B cell (primary cell): ENCODE measurements at regions not wholly inside any gene's neighbourhood (a gene's known extent, or its start where the extent isn't known, plus 50 kb on each side); places are given as distances from the start of the nearest gene placed in this dataset.

Source experiments
- ATAC-seq: fragments of 200-7000 bp; cut with Tn5 transposase; one replicate; pipeline ENCODE4 v1.10.0; 2021; ENCODE audit warnings: low read depth, mild to moderate bottlenecking, moderate number of reproducible peaks, moderate library complexity
- CTCF ChIA-PET: fragments of 350-600 bp; sonication (Branson Sonifier 250); formaldehyde crosslinking; loops from one replicate; lab custom pipeline; 2021; ENCODE audit warnings: antibody characterized with exemption, inconsistent platforms; lab: Charles Lee
- POLR2A ChIA-PET: fragments of 350-600 bp; sonication (Branson Sonifier 250); formaldehyde crosslinking; loops from one replicate; lab custom pipeline; 2021; ENCODE audit warnings: antibody characterized with exemption; lab: Charles Lee
- DNase-seq: peaks from one replicate; pipeline ENCODE4 v3.0.0; 2013
- H2AFZ ChIP-seq: 2 replicates; pipeline ENCODE4 v1.6.1; 2012; ENCODE audit warnings: mild to moderate bottlenecking, low read depth, low read length; ENCODE audit not compliant: insufficient read depth, poor library complexity, severe bottlenecking
- H3K27ac ChIP-seq, 2 donors: 1 replicate in 1 of 2; 2 replicates in 1 of 2; pipeline ENCODE4 v1.5.1; 2012 to 2013; ENCODE audit warnings: low read length in 2 of 2, mild to moderate bottlenecking in 2 of 2, moderate library complexity in 1 of 2
- H3K27me3 ChIP-seq, 4 experiments: fragments of 200-600 bp in 1 of 4; sonication (generic) in 1 of 4; replicated peaks in 1 of 4; 1 replicate in 2 of 4; 2 replicates in 2 of 4; pipeline versions ENCODE4 v1.6.1 to v1.7.0; 2013 to 2016; ENCODE audit warnings: low read length in 3 of 4, mild to moderate bottlenecking in 2 of 4, mixed read lengths in 1 of 4, moderate library complexity in 1 of 4; ENCODE audit not compliant: insufficient read depth in 4 of 4, control insufficient read depth in 3 of 4; ENCODE audit errors: control extremely low read depth in 1 of 4
- H3K36me3 ChIP-seq, 2 experiments: replicated peaks in 1 of 2; 1 replicate in 1 of 2; 2 replicates in 1 of 2; pipeline versions ENCODE4 v1.6.1 to v1.7.1; 2013; ENCODE audit warnings: low read length in 1 of 2; ENCODE audit not compliant: insufficient read depth in 2 of 2, control insufficient read depth in 1 of 2; ENCODE audit errors: control extremely low read depth in 1 of 2, extremely low read depth in 1 of 2
- H3K4me1 ChIP-seq, 2 donors: fragments of 200-600 bp in 1 of 2; sonication (generic) in 1 of 2; 1 replicate in 1 of 2; 2 replicates in 1 of 2; pipeline versions ENCODE4 v1.5.1 to v1.6.1; 2013 to 2017; ENCODE audit warnings: low read length in 2 of 2; ENCODE audit not compliant: control insufficient read depth in 2 of 2, insufficient read depth in 2 of 2
- H3K4me2 ChIP-seq: replicated peaks from 2 replicates; pipeline ENCODE3; 2012; ENCODE audit warnings: mild to moderate bottlenecking, low read depth, low read length; ENCODE audit not compliant: poor library complexity, severe bottlenecking
- H3K4me3 ChIP-seq, 5 experiments: fragments of 200-600 bp in 1 of 5; sonication (generic) in 1 of 5; 1 replicate in 3 of 5; 2 replicates in 2 of 5; pipeline versions ENCODE4 v1.5.1 to v1.7.0; 2011 to 2016; ENCODE audit warnings: low read length in 4 of 5, mild to moderate bottlenecking in 4 of 5, low read depth in 2 of 5, control low read depth in 1 of 5, moderate library complexity in 1 of 5; ENCODE audit not compliant: insufficient read depth in 1 of 5; ENCODE audit errors: control extremely low read depth in 1 of 5, extremely low read depth in 1 of 5
- H3K79me2 ChIP-seq: fragments of 200-600 bp; sonication (generic); one replicate; pipeline ENCODE4 v1.6.0; 2016; ENCODE audit warnings: low read length; ENCODE audit not compliant: control insufficient read depth, insufficient read depth
- H3K9ac ChIP-seq: fragments of 200-600 bp; sonication (generic); 2 replicates; pipeline ENCODE4 v1.6.1; 2017; ENCODE audit warnings: mild to moderate bottlenecking, low read length, moderate library complexity
- H3K9me3 ChIP-seq, 3 donors: one replicate each; pipeline versions ENCODE4 v1.6.1 to v1.7.1; 2013; ENCODE audit warnings: low read length in 2 of 3; ENCODE audit not compliant: control insufficient read depth in 2 of 3, insufficient read depth in 1 of 3; ENCODE audit errors: control extremely low read depth in 1 of 3
- H4K20me1 ChIP-seq: 2 replicates; pipeline ENCODE4 v1.6.0; 2012; ENCODE audit warnings: mild to moderate bottlenecking, low read length; ENCODE audit not compliant: insufficient read depth, control insufficient read depth, poor library complexity, severe bottlenecking
- H3K27ac Mint-ChIP-seq: one replicate; pipeline ENCODE4 v1.8.0; 2021; ENCODE audit warnings: mixed read lengths
- H3K27me3 Mint-ChIP-seq: one replicate; pipeline ENCODE4 v1.8.0; 2021; ENCODE audit warnings: mixed read lengths
- H3K4me1 Mint-ChIP-seq: one replicate; pipeline ENCODE4 v1.8.0; 2021; ENCODE audit warnings: mixed read lengths
- H3K4me3 Mint-ChIP-seq: one replicate; pipeline ENCODE4 v1.8.0; 2021; ENCODE audit warnings: mixed read lengths
- H3K9me3 Mint-ChIP-seq: one replicate; pipeline ENCODE4 v1.8.0; 2022; ENCODE audit warnings: mixed read lengths; ENCODE audit not compliant: insufficient read depth
- EZH2 ChIP-seq: IDR thresholded peaks from 2 replicates; pipeline ENCODE4 v1.6.1; 2012; ENCODE audit warnings: borderline replicate concordance, low read depth, mild to moderate bottlenecking, moderate library complexity, low read length; ENCODE audit not compliant: insufficient read depth, poor library complexity, severe bottlenecking
- WGBS: methylation state at CpG from one replicate; pipeline ENCODE4 v1.1.5; 2013; ENCODE audit warnings: missing lambda C conversion rate; ENCODE audit not compliant: insufficient coverage; 5-methylcytosine and 5-hydroxymethylcytosine counted together
- intact Hi-C: fragments of 100-400 bp; cut with micrococcal nuclease; formaldehyde crosslinking; loops from one replicate; pipeline ENCODE4 v1.10.0; 2022
- TF ChIP-seq, protein P1 (sequence below): fragments of 200-600 bp; IDR thresholded peaks from one replicate; pipeline ENCODE4 v1.8.0; 2022; ENCODE audit warnings: antibody characterized with exemption, mild to moderate bottlenecking

DNA sequence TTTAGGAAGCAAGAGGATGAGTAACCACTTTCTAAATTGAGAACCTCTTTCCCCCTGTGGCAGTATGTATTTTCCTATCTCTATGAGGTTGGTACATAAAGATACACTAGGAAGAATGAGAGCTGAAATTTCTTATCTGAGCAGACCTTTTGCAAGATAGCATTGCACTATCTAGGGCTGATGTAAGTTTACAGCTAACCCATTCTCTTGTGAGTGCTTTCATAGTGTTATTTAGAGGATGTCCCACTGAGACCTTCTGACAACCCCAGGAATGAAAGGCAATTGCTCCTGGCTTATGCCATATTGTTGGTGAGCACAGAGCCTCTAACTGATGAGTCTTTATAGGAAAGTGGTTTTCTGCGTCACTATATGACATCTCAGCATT, 1209.3 kb upstream of the CDH6 start:
- Histone ChIP-seq H3K79me2 (no peaks in the 10 kb centered on the region), H3K9ac (no peak overlapping the region), H3K27me3 (no peaks in the 10 kb centered on the region), H2AFZ (no peak overlapping the region), H3K9me3 (peaks cover 0 to 3% (median 0%) of the 10 kb centered on the region in 3 donors), H3K4me3 (no peak overlapping the region), H4K20me1 (no peaks in the 10 kb centered on the region), H3K4me2 (no peak overlapping the region), H3K4me1 (no peaks in the 10 kb centered on the region), H3K36me3 (no peaks in the 10 kb centered on the region), H3K27ac (no peak overlapping the region)
- no peaks in the 10 kb centered on the region for H3K27me3 Mint-ChIP-seq
- no peak overlapping the region for H3K4me3 Mint-ChIP-seq
- ChIA-PET CTCF (no interaction called here), POLR2A (no interaction called here)
- no peak for DNase-seq
- H3K4me1 Mint-ChIP-seq, result no peaks in the 10 kb centered on the region
- TF ChIP-seq, protein P1, sequence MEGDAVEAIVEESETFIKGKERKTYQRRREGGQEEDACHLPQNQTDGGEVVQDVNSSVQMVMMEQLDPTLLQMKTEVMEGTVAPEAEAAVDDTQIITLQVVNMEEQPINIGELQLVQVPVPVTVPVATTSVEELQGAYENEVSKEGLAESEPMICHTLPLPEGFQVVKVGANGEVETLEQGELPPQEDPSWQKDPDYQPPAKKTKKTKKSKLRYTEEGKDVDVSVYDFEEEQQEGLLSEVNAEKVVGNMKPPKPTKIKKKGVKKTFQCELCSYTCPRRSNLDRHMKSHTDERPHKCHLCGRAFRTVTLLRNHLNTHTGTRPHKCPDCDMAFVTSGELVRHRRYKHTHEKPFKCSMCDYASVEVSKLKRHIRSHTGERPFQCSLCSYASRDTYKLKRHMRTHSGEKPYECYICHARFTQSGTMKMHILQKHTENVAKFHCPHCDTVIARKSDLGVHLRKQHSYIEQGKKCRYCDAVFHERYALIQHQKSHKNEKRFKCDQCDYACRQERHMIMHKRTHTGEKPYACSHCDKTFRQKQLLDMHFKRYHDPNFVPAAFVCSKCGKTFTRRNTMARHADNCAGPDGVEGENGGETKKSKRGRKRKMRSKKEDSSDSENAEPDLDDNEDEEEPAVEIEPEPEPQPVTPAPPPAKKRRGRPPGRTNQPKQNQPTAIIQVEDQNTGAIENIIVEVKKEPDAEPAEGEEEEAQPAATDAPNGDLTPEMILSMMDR, result no peak
- TF ChIP-seq EZH2, result no peak
- H3K27ac Mint-ChIP-seq, result no peak overlapping the region
- no CpG with 5 or more reads among the region's 1 CpG for WGBS
- no peak for ATAC-seq
- H3K9me3 Mint-ChIP-seq, result peaks cover 3% of the 10 kb centered on the region
- intact Hi-C loops, result no loop called here

DNA sequence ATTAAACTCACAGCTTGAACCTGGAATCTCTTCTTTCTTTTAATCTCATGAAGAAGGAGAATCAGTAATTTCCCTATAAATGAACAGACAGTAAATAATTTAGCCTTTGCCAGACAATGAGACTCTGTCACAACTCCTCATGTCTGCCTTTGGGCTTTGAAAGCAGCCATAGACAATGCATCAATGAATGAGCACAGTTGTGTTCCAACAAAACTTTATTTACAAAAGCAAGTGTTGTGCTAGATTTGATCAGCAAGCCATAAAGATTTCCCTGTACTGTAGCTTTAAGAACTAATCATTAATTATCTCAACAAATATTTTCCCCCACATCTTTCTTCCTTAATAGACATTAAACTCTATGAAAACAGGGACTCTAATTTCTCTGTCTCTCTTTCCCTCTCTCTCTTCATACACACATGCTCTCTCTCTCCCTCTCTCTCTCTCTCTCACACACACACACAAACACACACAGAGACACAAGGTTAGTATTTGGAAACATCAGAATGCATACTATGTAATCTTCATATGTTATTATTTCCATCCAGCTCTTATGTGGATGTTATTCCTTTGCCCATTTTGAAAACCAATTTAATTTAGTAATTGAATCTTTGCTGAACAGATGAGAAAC, 1209.8 kb upstream of the CDH6 start:
- ATAC-seq (no peak), DNase-seq (no peak)
- Histone ChIP-seq H4K20me1 (no peaks in the 10 kb centered on the region), H3K27ac (no peak overlapping the region), H3K4me3 (no peak overlapping the region), H3K4me1 (no peaks in the 10 kb centered on the region), H3K9me3 (peaks cover 0 to 3% (median 0%) of the 10 kb centered on the region in 3 donors), H3K27me3 (no peaks in the 10 kb centered on the region), H3K36me3 (no peaks in the 10 kb centered on the region), H3K4me2 (no peak overlapping the region), H3K9ac (no peak overlapping the region), H2AFZ (no peak overlapping the region), H3K79me2 (no peaks in the 10 kb centered on the region)
- ChIA-PET CTCF (no interaction called here), POLR2A (no interaction called here)
- intact Hi-C loops, result no loop called here
- no peak for TF ChIP-seq EZH2
- TF ChIP-seq, protein P1, result no peak
- Mint-ChIP-seq H3K9me3 (peaks cover 3% of the 10 kb centered on the region), H3K27me3 (no peaks in the 10 kb centered on the region), H3K4me3 (no peak overlapping the region), H3K4me1 (no peaks in the 10 kb centered on the region), H3K27ac (no peak overlapping the region)
